HG03103 (cell line): ENCODE measurements at regions not wholly inside any gene's neighbourhood (a gene's known extent, or its start where the extent isn't known, plus 50 kb on each side); places are given as distances from the start of the nearest gene placed in this dataset.

Source experiments
- ATAC-seq: cut with Tn5 transposase; IDR thresholded peaks from one replicate; pipeline ENCODE4 v1.9.1; 2021; ENCODE audit warnings: low read depth; ENCODE audit not compliant: unreplicated experiment

GRCh38 chr6:122035173-122035572, 364.3 kb upstream of the HSF2 start:
- no peak for ATAC-seq

- no peak for ATAC-seq
These were observed 359.2 kb upstream of the HSF2 start for GRCh38 chr6:122040261-122040660.

GRCh38 chr6:122042380-122042779, 357.1 kb upstream of the HSF2 start:
- ATAC-seq = no peak

GRCh38 chr6:122042960-122043735, 356.3 kb upstream of the HSF2 start:
- no peak for ATAC-seq

GRCh38 chr6:122048570-122048969, 350.9 kb upstream of the HSF2 start:
- ATAC-seq = no peak

- ATAC-seq = no peak
These were observed 350.1 kb upstream of the HSF2 start for GRCh38 chr6:122049341-122049740.

- ATAC-seq = no peak
These were observed 349.2 kb upstream of the HSF2 start for GRCh38 chr6:122050242-122050755.

GRCh38 chr6:122052346-122052900, 347.0 kb upstream of the HSF2 start:
- no peak for ATAC-seq

- no peak for ATAC-seq
These were observed 339.5 kb upstream of the HSF2 start for GRCh38 chr6:122059918-122060317.

- ATAC-seq = no peak
These were observed 337.6 kb upstream of the HSF2 start for GRCh38 chr6:122061855-122062254.

GRCh38 chr6:122063076-122063475, 336.4 kb upstream of the HSF2 start:
- no peak for ATAC-seq

- ATAC-seq = no peak
These were observed 335.7 kb upstream of the HSF2 start for GRCh38 chr6:122063761-122064160.

- no peak for ATAC-seq
These were observed 333.3 kb upstream of the HSF2 start for GRCh38 chr6:122066200-122066599.

GRCh38 chr6:122068291-122068769, 331.1 kb upstream of the HSF2 start:
- ATAC-seq = no peak

GRCh38 chr6:122069932-122070331, 329.5 kb upstream of the HSF2 start:
- no peak for ATAC-seq

- no peak for ATAC-seq
These were observed 327.3 kb upstream of the HSF2 start for GRCh38 chr6:122072014-122072647.

GRCh38 chr6:122075084-122075838, 324.2 kb upstream of the HSF2 start:
- no peak for ATAC-seq

GRCh38 chr6:122075917-122076316, 323.5 kb upstream of the HSF2 start:
- ATAC-seq = no peak

GRCh38 chr6:122077603-122078002, 321.8 kb upstream of the HSF2 start:
- peak; percentile 46 for ATAC-seq

GRCh38 chr6:122078481-122078880, 321.0 kb upstream of the HSF2 start:
- no peak for ATAC-seq

- no peak for ATAC-seq
These were observed 319.5 kb upstream of the HSF2 start for GRCh38 chr6:122079916-122080315.
